ENCODE measurements at regions not wholly inside any gene's neighbourhood (a gene's known extent, or its start where the extent isn't known, plus 50 kb on each side); places are given as distances from the start of the nearest gene placed in this dataset.
A peak's percentile ranks its signal among the peaks of the same experiment; 100 is the strongest.
"Not testable (repeated sequence)": the region's sequence is repeated elsewhere in the genome, so short reads cannot be mapped to it uniquely, and the experiment has no call there.

DNA sequence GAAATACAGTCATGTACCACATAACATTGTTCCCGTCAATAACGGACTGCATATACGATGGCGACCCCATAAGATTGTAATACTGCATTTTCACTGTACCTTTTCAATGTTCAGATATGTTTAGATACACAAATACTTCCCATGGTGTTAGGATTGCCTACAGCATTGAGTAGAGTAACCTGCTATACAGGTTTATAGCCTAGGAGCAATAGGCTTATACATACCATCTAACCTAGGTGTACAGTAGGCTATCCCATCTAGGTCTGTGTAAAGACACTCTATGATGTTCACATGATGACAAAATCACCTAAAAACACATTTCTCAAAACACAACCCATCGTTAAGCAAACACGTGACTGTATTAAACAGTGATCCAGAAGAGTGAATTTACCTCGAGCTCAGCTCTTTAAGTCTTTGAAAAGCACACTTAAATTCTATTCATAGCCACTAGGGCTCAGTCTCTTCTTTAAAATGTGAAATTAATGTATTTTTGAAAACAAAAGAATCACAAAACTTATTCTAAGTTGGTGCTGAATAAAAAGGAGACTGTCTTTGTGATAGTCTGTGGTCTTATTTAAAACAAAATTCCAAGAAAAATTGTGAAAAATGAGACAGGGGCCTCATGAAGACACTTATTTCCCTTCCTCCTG, 239.1 kb upstream of the ARID2 start:
- DNase-seq = no peak

DNA sequence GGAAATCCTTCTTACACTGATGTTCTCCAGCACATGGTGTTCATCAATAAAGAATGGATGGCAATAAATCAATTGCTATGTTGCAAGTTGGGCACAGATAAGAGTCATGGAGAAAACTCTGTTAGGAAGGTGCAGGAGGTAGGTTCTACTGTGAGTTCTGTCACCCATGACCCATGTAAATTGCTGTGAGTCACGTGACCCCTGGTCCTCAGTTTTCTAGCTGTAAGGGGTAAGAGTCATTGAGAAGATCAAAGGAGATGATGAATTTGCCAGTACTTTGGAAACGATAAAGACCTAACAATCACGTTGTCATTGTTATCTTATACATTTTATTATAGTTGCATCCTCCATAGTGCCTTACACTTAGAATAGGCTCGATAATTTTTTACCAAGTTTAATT, 235.2 kb upstream of the ARID2 start:
- DNase-seq = no peak

DNA sequence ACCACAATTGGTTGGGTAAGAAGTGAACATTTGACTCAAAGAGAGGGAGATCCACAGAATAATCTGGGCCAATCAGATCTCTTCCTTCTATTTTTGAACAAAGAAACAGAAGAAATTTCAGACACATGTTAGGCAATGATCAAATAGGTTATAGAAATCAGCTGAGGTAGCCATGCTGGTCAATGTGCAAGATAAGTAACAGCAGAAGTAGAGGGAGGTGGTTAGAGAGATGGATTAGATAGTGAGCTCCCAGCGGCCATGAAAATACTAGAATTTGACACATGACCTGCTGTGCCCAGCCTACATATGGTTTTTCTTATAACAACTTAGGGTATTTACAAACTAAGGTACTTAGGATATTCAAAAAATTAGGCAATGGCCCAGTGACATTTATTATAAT, 230.9 kb upstream of the ARID2 start:
- DNase-seq = no peak

DNA sequence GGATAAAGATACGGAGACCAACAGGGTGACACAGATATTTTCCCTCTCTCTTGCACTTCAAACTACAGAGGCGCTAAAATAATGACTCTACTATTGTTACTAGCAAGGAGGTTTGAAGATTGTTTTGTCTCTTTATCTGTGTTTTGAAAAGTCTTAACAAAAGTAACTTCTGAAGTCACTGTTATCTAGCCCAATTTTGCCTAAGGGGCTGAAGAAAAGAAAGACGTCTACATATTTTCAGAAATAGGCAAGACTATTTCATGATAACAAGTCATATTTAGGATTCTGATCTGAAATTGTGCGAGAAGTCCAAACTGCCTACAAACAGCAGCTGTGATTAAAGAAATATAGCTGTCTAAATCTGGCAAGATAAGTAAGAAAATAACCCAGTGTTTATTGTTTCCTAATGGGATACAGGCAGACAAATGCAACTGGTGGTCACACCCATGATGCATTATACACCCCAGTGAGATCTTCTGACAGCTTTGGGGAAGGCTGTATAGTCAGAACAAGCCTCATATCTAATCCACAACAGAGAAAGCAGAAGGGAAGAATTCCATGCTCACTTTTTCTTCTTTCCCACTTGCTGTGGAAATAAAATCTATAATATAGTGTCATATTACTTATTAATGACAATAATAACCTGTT, 226.9 kb upstream of the ARID2 start:
- DNase-seq = no peak

DNA sequence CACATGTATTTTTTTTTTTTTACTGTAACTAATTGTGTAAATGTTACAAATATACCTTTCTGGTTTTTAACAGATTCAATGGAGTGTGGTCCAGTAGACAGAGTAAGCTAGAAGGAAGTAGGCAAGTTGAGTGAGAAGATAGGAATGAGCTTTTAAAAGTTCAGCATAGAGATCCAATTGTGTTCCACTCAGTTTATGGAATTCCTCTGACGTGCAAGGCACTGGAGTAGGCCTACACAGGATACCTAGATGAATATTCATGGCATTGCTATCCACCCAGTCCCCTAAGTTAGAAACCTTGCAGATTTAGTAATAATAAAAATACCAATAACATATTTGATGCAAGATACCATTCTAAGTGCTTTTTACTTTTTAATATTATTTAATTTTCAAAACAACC, 225.6 kb upstream of the ARID2 start:
- DNase-seq = no peak

DNA sequence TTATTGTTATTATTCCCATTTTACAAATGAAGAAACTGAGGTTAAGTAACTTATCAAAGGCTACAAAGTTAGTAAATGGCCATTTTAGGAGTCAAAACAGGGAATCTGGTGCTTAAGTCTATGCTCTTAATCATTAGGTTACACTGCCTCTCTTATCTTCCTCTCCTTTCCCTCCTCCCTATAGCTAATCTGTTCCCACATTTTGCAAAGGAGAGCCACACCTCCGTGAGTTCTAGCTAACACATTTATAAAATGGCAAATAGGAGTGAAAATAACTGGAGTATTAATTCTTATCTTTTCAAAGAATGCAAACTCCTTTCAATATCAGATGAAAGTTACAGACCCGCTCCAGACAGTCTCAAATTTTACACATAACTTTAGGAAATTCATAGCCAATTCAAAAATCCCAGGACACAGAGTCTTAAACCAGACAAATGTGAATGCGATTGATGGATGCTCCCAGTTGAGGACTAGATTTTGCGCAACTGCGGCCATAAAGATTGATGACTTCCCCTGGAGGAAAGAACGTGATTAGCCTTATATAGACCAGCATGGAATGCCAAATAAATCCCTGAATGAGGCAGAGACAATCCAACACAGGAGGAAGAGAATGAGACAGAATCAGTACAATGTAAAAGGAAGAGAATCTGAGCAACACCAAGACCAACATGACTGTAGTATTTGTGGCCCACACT, 225.0 kb upstream of the ARID2 start:
- no peak for DNase-seq

DNA sequence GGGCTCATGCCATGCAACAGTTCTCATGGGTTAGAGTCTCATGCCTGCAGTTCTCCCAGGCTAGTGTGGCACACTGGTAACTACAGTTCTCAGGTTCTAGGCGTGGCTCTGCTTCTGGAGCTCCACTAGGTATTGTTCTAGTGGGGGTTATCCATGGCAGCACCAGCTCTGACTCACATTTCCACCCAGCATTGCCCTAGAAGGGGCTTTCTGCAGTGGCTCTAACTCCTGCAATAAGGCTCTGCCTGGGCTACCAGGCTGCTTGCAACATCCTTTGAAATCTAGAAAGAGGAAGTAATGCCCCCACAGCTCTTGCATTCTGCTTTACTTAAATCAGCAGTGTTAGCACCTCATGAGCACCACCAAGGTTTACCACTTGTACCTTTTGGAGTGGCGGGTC, 220.3 kb upstream of the ARID2 start:
- no peak for DNase-seq

DNA sequence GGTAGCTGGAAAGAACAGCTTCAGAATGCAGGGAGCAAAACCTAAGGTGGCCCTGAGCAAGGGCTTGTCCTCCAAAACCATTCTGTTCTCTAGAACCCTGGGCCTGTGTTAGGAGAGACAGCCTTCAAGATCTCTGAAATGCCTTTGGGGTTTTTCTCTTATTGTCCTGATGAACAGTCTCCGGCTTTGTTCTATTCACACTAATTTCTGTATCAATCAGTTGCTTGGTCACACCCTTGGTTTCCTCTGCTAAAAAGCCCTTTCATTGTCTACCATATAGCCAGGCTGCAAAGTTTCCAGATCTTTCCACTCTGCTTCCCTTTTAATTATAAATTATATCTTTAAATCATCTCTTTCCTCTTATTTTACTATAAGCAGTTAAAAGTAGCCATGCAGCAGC, 219.9 kb upstream of the ARID2 start:
- no peak for DNase-seq

DNA sequence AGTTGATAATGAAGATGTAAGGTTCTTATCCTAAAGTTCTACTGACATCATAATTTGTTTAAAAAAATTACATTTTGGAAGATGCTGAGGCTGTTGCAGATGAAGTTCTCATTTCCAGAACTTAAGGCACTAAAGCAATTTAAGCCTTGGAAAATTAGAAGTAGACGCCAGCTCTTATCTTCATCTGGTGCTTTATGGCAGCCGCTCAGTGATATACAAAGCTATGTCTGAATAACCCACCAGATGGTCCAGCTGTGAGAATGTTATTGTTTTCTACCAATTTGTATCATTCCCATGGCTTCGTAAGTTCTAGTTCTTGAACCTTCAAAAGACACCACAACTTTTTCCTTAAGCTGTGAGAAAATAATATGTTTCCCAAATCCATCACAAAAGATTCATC, 212.1 kb upstream of the ARID2 start:
- no peak for DNase-seq

DNA sequence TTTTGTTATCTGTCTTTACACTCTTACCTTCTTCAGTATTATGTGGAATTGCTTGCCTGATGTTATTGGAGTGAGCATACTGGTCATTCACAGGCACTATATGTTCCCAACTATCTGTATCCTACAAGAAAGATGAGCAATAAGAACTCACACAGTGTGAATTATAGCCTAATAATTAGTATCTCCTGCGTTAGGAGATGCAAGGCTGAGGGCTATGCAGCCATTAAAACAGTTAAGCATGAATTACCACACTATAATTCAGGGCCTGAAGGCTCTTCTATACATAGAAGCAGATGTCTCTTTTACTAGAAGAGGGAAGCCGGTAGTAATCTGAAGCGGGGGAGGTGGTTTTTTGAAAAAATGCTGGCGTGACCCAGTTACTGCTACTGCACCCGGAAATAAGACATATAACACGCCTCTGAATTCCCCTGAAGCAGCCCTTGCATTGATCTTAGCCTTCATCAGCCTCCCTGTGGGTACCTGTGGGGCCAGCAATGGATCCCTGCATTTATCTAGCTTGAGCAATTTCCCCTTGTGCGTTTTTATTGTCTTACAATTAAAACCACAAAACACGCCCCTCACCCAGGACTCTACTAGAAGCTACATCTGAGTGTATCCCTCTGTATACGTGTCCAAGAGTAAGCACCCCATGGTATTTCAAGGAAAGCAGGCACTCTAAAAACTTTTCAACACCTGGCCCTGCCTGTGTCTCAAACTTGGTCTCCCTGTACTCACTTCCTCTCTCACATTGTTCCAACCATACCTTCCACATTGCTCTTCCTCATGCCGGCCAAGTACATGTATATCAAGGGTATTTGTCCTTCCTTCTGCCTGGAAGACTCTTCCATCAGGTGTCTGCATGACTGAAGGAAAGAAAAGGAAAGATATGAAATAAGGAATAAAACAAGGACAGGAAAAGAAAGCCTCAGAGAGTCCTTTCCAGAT, 210.9 kb upstream of the ARID2 start:
- no peak for DNase-seq

DNA sequence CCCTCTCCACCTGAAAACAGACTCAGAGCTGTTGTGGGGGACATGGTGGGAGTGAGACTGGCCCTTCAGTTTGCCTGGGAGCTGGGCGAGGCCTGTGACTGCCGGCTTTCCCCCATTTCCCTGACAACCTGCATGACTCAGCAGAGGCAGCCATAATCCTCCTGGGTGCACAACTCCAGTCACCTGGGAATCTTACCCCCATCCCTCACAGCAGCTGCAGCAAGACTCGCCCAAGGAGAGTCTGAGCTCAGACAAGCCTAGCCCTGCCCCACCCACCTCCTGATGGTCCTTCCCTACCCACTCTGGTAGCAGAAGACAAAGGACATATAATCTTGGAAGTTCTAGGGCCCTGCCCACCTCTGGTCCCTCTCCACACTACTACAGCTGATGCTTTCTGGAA, 207.3 kb upstream of the ARID2 start:
- DNase-seq = no peak

DNA sequence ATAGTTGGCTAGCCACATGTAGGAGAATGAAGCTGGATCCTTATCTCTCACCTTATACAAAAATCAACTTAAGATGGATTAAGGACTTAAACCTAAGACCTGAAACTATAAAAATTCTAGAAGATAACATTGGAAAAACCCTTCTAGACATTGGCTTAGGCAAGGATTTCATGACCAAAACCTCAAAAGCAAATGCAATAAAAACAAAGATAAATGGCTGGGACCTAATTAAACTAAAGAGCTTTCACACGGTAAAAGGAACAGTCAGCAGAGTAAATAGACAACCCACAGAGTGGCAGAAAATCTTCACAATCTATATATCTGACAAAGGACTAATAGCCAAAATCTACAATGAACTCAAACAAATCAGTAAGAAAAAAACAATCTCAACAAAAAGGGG, 202.7 kb upstream of the ARID2 start:
- DNase-seq = not testable (repeated sequence)

DNA sequence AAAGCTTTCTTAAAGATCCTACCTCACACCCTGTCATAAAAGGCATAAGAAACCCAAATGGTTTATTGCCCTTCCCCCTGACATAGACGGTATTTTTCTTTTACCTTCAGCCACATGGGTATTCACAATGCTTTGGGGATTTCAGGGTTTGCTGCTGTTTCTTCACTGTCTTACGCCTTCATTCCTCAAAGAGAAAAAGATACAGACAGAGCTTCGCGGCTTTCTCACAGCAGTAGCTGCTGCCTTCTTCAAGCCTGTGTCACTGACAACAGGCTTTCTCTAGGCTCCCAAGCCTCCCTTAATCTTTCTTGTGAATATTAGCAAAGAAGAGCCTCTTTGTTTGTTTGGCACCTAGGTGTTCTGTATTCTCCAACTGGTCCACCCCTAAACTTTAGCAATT, 197.4 kb upstream of the ARID2 start:
- no peak for DNase-seq

DNA sequence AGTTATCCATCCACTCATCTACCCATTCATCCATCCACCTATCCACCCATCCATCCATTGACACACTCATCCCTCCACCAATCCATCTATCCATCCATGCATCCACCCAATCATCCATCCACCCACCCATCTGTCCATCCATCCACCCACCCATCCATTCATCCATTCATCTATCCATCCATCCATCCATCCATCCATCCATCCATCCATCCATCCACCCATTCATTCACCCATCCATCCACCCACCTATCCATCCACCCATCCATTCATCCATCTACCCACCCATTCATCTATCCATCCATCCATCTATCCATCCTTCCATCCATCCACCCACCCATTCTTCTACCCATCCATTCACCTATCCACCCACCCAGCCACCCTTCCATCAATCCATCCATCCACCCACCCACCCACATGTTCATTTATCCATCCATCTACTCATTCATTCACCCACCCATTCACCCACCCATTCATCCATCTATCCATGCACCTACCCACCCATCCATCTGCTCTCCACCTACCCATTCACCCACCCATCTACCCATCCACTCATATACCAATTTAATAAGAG, 193.8 kb upstream of the ARID2 start:
- DNase-seq = no peak

DNA sequence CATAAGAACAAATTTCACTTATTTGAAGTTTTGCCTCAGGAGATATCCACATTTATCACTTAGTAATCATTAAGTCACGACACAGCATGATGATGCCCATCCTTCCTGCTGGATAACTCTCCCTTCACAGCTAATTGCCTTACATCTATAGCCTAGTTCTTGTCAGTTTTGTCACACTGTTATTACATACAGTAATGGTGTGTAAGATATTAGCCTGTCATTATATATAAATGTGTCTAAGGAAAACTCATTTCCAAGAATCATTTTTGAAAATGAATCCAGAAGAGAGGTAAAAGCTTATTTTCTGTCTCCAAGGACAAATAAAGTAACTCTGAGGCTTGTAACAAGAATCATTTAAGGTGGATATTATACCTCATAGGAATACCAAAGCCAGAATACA, 193.2 kb upstream of the ARID2 start:
- DNase-seq = no peak

DNA sequence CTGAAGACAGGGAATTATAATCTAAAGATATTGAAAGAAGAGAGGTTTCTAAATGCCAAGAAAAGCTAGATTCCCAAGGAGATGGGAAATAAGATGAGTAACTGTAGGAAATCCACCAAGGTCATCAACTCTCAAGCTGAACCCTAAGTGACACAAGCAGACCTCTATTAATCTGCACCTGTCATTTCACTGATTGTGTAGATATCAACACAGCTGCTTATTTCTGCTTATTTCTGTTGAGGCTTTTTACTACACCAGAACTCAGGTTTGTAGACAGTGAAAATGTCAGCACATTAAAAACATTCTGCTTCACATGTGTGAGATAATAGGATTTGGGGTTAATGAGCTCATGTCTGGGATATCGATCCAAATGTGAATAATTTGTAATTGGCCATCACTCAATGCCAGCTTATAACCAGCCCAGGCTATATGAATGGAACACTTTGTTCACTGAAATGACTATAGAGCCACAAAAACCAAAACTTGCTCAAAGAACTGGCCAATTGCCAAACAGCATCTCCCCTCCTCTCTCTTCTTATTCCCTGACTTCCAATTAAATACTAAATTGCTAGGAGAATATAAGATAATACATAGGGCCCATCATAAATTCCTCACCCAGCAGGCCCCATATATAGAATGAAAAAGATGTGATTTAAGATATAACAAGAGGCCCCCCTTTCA, 188.7 kb upstream of the ARID2 start:
- DNase-seq = no peak

DNA sequence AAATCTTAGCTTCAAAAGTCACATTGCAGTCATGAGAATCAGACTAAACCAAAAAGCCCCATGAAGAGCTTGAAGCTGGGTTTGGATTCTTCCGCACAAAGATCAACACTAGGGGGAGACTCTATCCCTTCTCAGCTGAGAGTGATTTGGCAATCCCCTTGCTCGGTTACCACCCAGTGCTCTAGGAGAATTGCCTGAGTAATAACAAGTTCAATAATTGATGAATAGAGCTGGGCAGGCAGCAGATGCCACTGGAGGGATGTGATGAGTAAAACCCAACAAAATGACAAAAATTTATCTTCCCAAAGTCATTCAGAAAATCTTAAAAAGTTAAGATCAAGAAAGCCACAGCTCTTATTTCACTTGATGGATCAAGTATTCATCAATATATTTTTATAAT, 185.6 kb upstream of the ARID2 start:
- DNase-seq = peak; percentile 72 to 91

DNA sequence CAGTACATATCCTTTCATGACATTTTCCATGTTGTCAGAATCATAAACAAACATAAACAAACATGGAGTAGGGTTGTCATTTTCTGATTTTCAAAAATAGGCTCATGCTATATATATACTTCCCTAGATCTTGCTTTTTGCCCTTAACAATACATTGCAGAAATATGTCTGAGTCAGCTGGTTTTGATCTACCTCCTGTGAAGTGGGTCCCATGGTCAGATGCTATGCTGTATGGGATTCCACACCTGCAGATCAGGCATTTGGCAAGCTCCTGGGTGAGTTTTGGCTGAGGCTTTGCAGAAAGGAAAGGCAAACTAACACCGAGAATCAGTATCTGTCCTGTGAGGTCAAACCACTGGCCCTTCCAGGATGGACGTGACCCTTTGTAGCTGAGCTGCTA, 183.0 kb upstream of the ARID2 start:
- DNase-seq = no peak

DNA sequence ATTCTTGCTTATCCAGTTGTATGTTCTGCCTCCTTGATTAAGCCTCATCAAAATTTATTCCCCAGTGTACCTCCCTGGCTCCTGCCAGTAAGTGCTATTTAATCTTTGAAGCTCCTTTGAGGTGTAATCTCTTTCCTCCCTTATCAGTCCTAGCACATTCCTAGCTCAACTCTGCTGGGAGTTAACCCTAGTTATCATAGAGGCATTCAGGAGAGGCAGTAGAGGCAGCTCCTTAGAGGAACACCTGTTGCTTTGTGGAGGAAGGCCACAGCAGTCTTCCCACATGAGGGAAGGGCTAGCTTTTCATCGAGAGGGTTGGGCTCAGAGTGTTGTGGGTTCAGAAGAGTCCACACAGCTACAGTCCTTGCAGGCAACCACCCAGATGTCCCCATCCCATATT, 182.4 kb upstream of the ARID2 start:
- no peak for DNase-seq

DNA sequence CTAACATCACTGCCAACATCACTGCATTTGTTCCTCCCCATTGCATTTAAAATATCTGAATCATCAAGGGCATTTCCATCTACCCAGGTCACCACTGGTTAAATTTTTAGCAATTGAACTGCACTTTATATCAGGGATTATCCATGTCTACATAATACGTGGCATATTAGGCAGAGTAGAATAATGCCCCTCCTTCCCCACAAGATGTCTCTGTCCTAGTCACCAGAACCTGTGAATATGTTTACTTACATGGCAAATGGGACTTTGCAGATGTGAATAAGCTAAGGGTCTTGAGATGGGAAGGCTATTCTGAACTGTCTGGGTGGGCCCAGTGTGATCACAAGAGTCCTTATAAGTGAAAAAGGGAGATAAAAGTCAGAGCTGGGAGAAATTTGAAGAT, 181.7 kb upstream of the ARID2 start:
- peak; percentile 26 to 36 for DNase-seq

DNA sequence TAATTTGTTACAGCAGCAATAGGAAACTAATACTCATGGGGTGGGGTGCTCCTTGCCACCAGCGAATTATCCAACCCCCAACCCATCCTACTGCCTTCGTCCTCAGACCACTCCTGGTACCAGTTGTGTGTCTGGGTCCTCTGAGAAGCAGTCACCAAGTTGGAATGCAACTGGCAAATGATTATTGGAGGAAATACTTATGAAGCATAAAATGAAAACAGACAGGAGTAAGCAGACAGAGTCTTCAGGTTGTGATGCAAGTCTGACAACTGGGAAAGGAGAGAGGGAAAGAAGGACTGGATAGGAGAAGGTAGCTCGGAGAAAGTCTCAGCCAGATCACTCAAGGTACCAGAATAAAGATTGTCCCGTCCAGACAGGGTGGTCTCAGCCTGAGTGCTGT, 181.1 kb upstream of the ARID2 start:
- DNase-seq = no peak

DNA sequence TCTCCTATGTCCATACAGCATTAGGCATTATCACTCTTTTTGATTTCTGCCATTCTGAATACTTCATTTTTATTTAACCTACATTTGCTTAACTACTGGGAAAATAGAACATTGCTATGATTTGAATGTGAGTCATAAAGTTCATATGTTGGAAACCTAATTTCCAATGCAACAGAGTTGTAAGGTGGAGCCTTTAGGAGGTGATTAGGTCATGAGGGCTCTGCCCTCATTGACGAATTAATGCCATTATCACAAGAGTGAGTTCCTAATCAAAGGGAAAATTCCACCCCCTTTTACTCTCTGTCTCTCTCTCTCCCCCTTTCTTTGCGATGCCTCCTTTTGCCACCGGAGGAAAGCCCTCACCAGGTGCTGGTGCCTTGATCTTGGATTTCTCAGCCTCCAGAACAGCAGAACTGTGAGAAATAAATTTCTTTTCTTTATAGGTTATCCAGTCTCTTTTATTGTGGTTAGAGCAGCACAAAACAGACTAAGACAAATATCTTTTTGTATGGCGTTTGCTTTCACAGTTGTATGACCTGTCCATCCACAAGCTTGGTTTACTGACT, 180.1 kb upstream of the ARID2 start:
- no peak for DNase-seq
